ENCODE measurements at regions not wholly inside any gene's neighbourhood (a gene's known extent, or its start where the extent isn't known, plus 50 kb on each side); places are given as distances from the start of the nearest gene placed in this dataset.

DNA sequence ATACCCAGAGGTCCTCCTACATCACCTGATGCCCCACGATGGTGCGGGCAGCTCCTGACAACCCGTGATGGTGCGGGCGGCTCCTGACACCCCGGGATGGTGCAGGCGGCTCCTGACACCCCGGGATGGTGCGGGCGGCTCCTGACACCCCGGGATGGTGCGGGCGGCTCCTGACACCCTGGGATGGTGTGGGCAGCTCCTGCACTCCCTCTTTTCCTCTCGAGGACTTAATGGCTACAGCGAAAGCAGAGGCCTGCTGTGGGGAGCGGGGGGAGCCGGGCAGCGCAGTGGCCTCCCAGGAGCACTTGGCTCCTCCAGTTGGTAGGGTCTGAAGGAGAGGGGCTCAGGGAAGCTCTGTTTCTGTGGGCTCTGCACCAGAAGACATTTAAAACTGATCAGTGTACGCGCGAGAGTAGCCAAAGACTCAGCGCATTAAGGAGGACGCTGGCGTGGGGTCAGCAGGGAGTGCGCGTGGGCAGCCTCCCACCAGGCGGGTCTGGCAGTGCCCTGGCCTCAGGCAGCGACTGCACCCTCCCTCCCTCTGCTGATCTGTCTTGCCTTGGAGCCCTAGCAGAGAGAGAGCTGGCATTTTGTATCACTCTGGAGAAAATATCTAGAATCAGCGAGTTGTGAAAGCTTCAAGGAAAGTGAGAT lies 464.5 kb upstream of the MYT1L start:
- H4K20me1 ChIP-seq (replicated peaks; ENCODE audit: control insufficient read depth, insufficient read depth, low read length), result 0 out of 2 replicates have a peak, but pooled peaks cover 5% of the 10 kb centered on the region
- no TSS peak for BruUV-seq (replicated peaks)
- H3K9me3 ChIP-seq (replicated peaks; ENCODE audit: control insufficient read depth, insufficient read depth, low read depth, low read length), result no peaks in the 10 kb centered on the region
- in situ Hi-C loops (cut with MboI) (no loop called here), intact Hi-C loops (cut with micrococcal nuclease) (no loop called here)
- ChIA-PET CTCF (ENCODE audit: low intra/inter-chr PET ratio) (no interaction called here), POLR2A (interaction anchor here (0.6 kb wide), 2 partner anchors 158 to 201 kb away, joined by 3 to 4 read pairs; no protein-coding TSS in a partner anchor)
- H3K9me1 ChIP-seq (ENCODE audit: control insufficient read depth, insufficient read depth, low read length), result no peaks in the 10 kb centered on the region
- no peaks in the 10 kb centered on the region for H3K4me1 ChIP-seq (replicated peaks in 1 of 2; ENCODE audit: control insufficient read depth in 2 of 2, insufficient read depth in 2 of 2, low read length in 2 of 2)
- no peak overlapping the region for H3K4me2 ChIP-seq (ENCODE audit: insufficient read depth, low read length)
- no peak overlapping the region for H2AFZ ChIP-seq (ENCODE audit: low read depth, low read length)
- FAIRE-seq (no peak), DNase-seq (ENCODE audit: extremely low read depth in 1 of 4, low spot score in 3 of 4) (no peak), ATAC-seq (no peak)
- WGBS (ENCODE audit: insufficient coverage, low coverage, missing lambda C conversion rate), result 1% methylated on average over 26 of the region's 29 CpGs
- H3K27ac ChIP-seq (ENCODE audit: extremely low read depth, low read depth, low read length), result no peak overlapping the region
- H3K79me2 ChIP-seq (ENCODE audit: control insufficient read depth, insufficient read depth, low read length), result no peaks in the 10 kb centered on the region
- H3K27me3 ChIP-seq (ENCODE audit: control insufficient read depth in 2 of 2, insufficient read depth in 2 of 2, low read length in 2 of 2), result peaks cover 3 to 66% of the 10 kb centered on the region in 2 experiments; a peak in 3 of 5 replicates
- H3K36me3 ChIP-seq (ENCODE audit: control insufficient read depth, insufficient read depth, low read length), result no peaks in the 10 kb centered on the region
- TF ChIP-seq, protein P1, sequence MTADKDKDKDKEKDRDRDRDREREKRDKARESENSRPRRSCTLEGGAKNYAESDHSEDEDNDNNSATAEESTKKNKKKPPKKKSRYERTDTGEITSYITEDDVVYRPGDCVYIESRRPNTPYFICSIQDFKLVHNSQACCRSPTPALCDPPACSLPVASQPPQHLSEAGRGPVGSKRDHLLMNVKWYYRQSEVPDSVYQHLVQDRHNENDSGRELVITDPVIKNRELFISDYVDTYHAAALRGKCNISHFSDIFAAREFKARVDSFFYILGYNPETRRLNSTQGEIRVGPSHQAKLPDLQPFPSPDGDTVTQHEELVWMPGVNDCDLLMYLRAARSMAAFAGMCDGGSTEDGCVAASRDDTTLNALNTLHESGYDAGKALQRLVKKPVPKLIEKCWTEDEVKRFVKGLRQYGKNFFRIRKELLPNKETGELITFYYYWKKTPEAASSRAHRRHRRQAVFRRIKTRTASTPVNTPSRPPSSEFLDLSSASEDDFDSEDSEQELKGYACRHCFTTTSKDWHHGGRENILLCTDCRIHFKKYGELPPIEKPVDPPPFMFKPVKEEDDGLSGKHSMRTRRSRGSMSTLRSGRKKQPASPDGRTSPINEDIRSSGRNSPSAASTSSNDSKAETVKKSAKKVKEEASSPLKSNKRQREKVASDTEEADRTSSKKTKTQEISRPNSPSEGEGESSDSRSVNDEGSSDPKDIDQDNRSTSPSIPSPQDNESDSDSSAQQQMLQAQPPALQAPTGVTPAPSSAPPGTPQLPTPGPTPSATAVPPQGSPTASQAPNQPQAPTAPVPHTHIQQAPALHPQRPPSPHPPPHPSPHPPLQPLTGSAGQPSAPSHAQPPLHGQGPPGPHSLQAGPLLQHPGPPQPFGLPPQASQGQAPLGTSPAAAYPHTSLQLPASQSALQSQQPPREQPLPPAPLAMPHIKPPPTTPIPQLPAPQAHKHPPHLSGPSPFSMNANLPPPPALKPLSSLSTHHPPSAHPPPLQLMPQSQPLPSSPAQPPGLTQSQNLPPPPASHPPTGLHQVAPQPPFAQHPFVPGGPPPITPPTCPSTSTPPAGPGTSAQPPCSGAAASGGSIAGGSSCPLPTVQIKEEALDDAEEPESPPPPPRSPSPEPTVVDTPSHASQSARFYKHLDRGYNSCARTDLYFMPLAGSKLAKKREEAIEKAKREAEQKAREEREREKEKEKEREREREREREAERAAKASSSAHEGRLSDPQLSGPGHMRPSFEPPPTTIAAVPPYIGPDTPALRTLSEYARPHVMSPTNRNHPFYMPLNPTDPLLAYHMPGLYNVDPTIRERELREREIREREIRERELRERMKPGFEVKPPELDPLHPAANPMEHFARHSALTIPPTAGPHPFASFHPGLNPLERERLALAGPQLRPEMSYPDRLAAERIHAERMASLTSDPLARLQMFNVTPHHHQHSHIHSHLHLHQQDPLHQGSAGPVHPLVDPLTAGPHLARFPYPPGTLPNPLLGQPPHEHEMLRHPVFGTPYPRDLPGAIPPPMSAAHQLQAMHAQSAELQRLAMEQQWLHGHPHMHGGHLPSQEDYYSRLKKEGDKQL (CRISPR knock-in tag; IDR thresholded peaks at IDR 0.05; ENCODE audit: borderline replicate concordance), result no peak
- TF ChIP-seq PHB (CRISPR knock-in tag; IDR thresholded peaks at IDR 0.05), result no peak
- no peak for TF ChIP-seq SUPT5H (IDR thresholded peaks at IDR 0.05)
- no peak for TF ChIP-seq CSDE1 (IDR thresholded peaks at IDR 0.05)
- no peak for TF ChIP-seq YBX1 (IDR thresholded peaks at IDR 0.05)
- TF ChIP-seq ZNF583 (CRISPR knock-in tag; IDR thresholded peaks at IDR 0.05), result no peak
- TF ChIP-seq, protein P2, sequence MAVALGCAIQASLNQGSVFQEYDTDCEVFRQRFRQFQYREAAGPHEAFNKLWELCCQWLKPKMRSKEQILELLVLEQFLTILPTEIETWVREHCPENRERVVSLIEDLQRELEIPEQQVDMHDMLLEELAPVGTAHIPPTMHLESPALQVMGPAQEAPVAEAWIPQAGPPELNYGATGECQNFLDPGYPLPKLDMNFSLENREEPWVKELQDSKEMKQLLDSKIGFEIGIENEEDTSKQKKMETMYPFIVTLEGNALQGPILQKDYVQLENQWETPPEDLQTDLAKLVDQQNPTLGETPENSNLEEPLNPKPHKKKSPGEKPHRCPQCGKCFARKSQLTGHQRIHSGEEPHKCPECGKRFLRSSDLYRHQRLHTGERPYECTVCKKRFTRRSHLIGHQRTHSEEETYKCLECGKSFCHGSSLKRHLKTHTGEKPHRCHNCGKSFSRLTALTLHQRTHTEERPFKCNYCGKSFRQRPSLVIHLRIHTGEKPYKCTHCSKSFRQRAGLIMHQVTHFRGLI (CRISPR knock-in tag; IDR thresholded peaks at IDR 0.05), result no peak
- no peak for TF ChIP-seq ETV6 (IDR thresholded peaks at IDR 0.05; ENCODE audit: borderline replicate concordance in 1 of 2, low read depth in 2 of 2, low read length in 1 of 2)
- no peak for TF ChIP-seq ETV6 (CRISPR knock-in tag; IDR thresholded peaks at IDR 0.05; ENCODE audit: borderline replicate concordance)
- no peak for TF ChIP-seq SPI1 (IDR thresholded peaks at IDR 0.05; ENCODE audit: borderline replicate concordance, low read depth, low read length)
- TF ChIP-seq, protein P3, sequence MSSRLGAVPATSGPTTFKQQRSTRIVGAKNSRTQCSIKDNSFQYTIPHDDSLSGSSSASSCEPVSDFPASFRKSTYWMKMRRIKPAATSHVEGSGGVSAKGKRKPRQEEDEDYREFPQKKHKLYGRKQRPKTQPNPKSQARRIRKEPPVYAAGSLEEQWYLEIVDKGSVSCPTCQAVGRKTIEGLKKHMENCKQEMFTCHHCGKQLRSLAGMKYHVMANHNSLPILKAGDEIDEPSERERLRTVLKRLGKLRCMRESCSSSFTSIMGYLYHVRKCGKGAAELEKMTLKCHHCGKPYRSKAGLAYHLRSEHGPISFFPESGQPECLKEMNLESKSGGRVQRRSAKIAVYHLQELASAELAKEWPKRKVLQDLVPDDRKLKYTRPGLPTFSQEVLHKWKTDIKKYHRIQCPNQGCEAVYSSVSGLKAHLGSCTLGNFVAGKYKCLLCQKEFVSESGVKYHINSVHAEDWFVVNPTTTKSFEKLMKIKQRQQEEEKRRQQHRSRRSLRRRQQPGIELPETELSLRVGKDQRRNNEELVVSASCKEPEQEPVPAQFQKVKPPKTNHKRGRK (tag; IDR thresholded peaks at IDR 0.05), result no peak
- TF ChIP-seq ZNF57 (CRISPR knock-in tag; IDR thresholded peaks at IDR 0.05), result no peak
- TF ChIP-seq SMAD2 (IDR thresholded peaks at IDR 0.05; ENCODE audit: low read depth, low read length), result no peak
- no peak overlapping the region for H3K4me3 ChIP-seq
- no peak overlapping the region for H3K9ac ChIP-seq (ENCODE audit: insufficient read depth in 1 of 2, low read depth in 2 of 2, low read length in 2 of 2)

Data from K562 (cell line).